Femur (tissue), 1 donor: ENCODE measurements at regions not wholly inside any gene's neighbourhood (a gene's known extent, or its start where the extent isn't known, plus 50 kb on each side); places are given as distances from the start of the nearest gene placed in this dataset.

Experiments
- DNase-seq: peaks from one replicate; pipeline ENCODE4 v3.0.0-alpha.2; 2017

GRCh38 chr10:123500110-123500509 is 166.0 kb upstream of the GPR26 start:
- DNase-seq = no peak

- DNase-seq = no peak
Measured at GRCh38 chr10:123501148-123501547, 165.0 kb upstream of the GPR26 start.

- DNase-seq = no peak
Measured at GRCh38 chr10:123502983-123503382, 163.2 kb upstream of the GPR26 start.

- no peak for DNase-seq
Measured at GRCh38 chr10:123506455-123506854, 159.7 kb upstream of the GPR26 start.

- DNase-seq = no peak
Measured at GRCh38 chr10:123507298-123507697, 158.9 kb upstream of the GPR26 start.

- DNase-seq = no peak
Measured at GRCh38 chr10:123509338-123509737, 156.8 kb upstream of the GPR26 start.

- no peak for DNase-seq
Measured at GRCh38 chr10:123512901-123513775, 153.0 kb upstream of the GPR26 start.

- DNase-seq = no peak
Measured at GRCh38 chr10:123513870-123514269, 152.3 kb upstream of the GPR26 start.

GRCh38 chr10:123514996-123515395 is 151.2 kb upstream of the GPR26 start:
- DNase-seq = no peak

GRCh38 chr10:123515661-123516060 is 150.5 kb upstream of the GPR26 start:
- DNase-seq = no peak

GRCh38 chr10:123516291-123516690 is 149.9 kb upstream of the GPR26 start:
- DNase-seq = no peak

- DNase-seq = no peak
Measured at GRCh38 chr10:123517426-123517825, 148.7 kb upstream of the GPR26 start.

GRCh38 chr10:123517901-123518300 is 148.3 kb upstream of the GPR26 start:
- DNase-seq = no peak

- no peak for DNase-seq
Measured at GRCh38 chr10:123518765-123519164, 147.4 kb upstream of the GPR26 start.

GRCh38 chr10:123519861-123520260 is 146.3 kb upstream of the GPR26 start:
- DNase-seq = no peak

- DNase-seq = no peak
Measured at GRCh38 chr10:123521076-123521475, 145.1 kb upstream of the GPR26 start.

- DNase-seq = no peak
Measured at GRCh38 chr10:123521556-123521955, 144.6 kb upstream of the GPR26 start.

- DNase-seq = no peak
Measured at GRCh38 chr10:123522702-123523312, 143.3 kb upstream of the GPR26 start.

- DNase-seq = no peak
Measured at GRCh38 chr10:123523833-123524232, 142.3 kb upstream of the GPR26 start.

- DNase-seq = no peak
Measured at GRCh38 chr10:123526356-123527064, 139.6 kb upstream of the GPR26 start.

- no peak for DNase-seq
Measured at GRCh38 chr10:123527151-123527550, 139.0 kb upstream of the GPR26 start.

- DNase-seq = no peak
Measured at GRCh38 chr10:123529146-123529760, 136.9 kb upstream of the GPR26 start.

GRCh38 chr10:123530166-123530870 is 135.8 kb upstream of the GPR26 start:
- no peak for DNase-seq
